HCT116 (cell line): ENCODE measurements at regions not wholly inside any gene's neighbourhood (a gene's known extent, or its start where the extent isn't known, plus 50 kb on each side); places are given as distances from the start of the nearest gene placed in this dataset.

Source experiments
- ATAC-seq: fragments of 200-7000 bp; cut with Tn5 transposase; 2 replicates; pipeline ENCODE4 v1.9.1; 2020; ENCODE audit warnings: mild to moderate bottlenecking, moderate library complexity
- BruUV-seq: library from RNA; stranded (reverse); fragments of 400-500 nt; replicated peaks from 2 replicates; lab custom pipeline; 2021; lab: Mats Ljungman, UMichigan
- CTCF ChIA-PET: fragments of 300-600 bp; sonication (Branson Sonifier 250); formaldehyde crosslinking; loops from one replicate; lab custom pipeline; 2021; ENCODE audit warnings: antibody characterized with exemption; lab: Charles Lee
- POLR2A ChIA-PET: fragments of 300-600, 350-600 bp; sonication (Branson Sonifier 250); formaldehyde crosslinking; loops from one replicate; lab custom pipeline; 2021; ENCODE audit warnings: antibody characterized with exemption; lab: Charles Lee
- RAD21 ChIA-PET, 2 experiments: fragments of 300-600 bp; sonication (Branson Sonifier 250); formaldehyde crosslinking; loops; one replicate each; lab custom pipeline; 2023; ENCODE audit warnings: low total read pairs in 2 of 2; ENCODE audit not compliant: uncharacterized antibody in 2 of 2, unreplicated experiment in 2 of 2, low non-redundant PET in 1 of 2; lab: Charles Lee
- DNase-seq: peaks from one replicate; pipeline ENCODE4 v3.0.0-alpha.2; 2010; ENCODE audit warnings: low read depth, low spot score
- H2AFZ ChIP-seq: fragments of 200-600 bp; shearing (Covaris generic), sonication (generic); 2 replicates; pipeline ENCODE4 v1.6.1; 2017; ENCODE audit warnings: low read depth, mixed run types, mixed read lengths, antibody characterized with exemption, low read length; ENCODE audit not compliant: poor library complexity, severe bottlenecking
- H3K27ac ChIP-seq: 2 replicates; pipeline ENCODE4 v1.5.1; 2012; ENCODE audit warnings: low read depth, low read length
- H3K27me3 ChIP-seq: fragments of 200-600 bp; sonication (generic); 2 replicates; pipeline ENCODE4 v1.6.1; 2016; ENCODE audit warnings: mixed run types, low read length, mixed read lengths; ENCODE audit not compliant: insufficient read depth
- H3K36me3 ChIP-seq, 2 experiments: fragments of 200-500 bp in 1 of 2; fragments of 200-600 bp in 1 of 2; sonication (Bioruptor generic) in 1 of 2; sonication (generic) in 1 of 2; 2 replicates each; pipeline versions ENCODE4 v1.5.1 to v1.6.1; 2014 to 2016; ENCODE audit warnings: low read length in 2 of 2, inconsistent platforms in 1 of 2, mixed read lengths in 1 of 2, mixed run types in 1 of 2; ENCODE audit not compliant: insufficient read depth in 2 of 2, control insufficient read depth in 1 of 2
- H3K4me1 ChIP-seq, 2 experiments: fragments of 200-600 bp in 1 of 2; sonication (generic) in 1 of 2; 2 replicates each; pipeline versions ENCODE4 v1.5.1 to v1.6.1; 2012 to 2017; ENCODE audit warnings: low read length in 2 of 2, inconsistent platforms in 1 of 2, mild to moderate bottlenecking in 1 of 2, mixed read lengths in 1 of 2, mixed run types in 1 of 2, moderate library complexity in 1 of 2; ENCODE audit not compliant: insufficient read depth in 2 of 2, control insufficient read depth in 1 of 2
- H3K4me2 ChIP-seq: fragments of 200-600 bp; sonication (generic); 2 replicates; pipeline ENCODE4 v1.6.1; 2017; ENCODE audit warnings: mixed run types, low read length, mixed read lengths
- H3K4me3 ChIP-seq, 2 experiments: fragments of 200-600 bp in 1 of 2; sonication (generic) in 1 of 2; replicated peaks in 1 of 2; 2 replicates each; pipeline ENCODE4 v1.5.1; 2011 to 2016; ENCODE audit warnings: low read length in 2 of 2, control low read depth in 1 of 2, low read depth in 1 of 2, mild to moderate bottlenecking in 1 of 2, mixed read lengths in 1 of 2, mixed run types in 1 of 2
- H3K79me2 ChIP-seq: fragments of 200-600 bp; sonication (generic); 2 replicates; pipeline ENCODE4 v1.6.1; 2017; ENCODE audit warnings: mild to moderate bottlenecking, mixed run types, low read length, moderate library complexity, mixed read lengths; ENCODE audit not compliant: insufficient read depth
- H3K9ac ChIP-seq: fragments of 200-600 bp; sonication (generic); 2 replicates; pipeline ENCODE4 v1.6.1; 2016; ENCODE audit warnings: low read length, mixed read lengths
- H3K9me2 ChIP-seq: fragments of 200-600 bp; sonication (generic), shearing (Covaris generic); 2 replicates; pipeline ENCODE4 v1.6.1; 2017; ENCODE audit warnings: mixed run types, mild to moderate bottlenecking, moderate library complexity; ENCODE audit not compliant: insufficient read depth
- H3K9me3 ChIP-seq, 2 experiments: fragments of 200-500 bp in 1 of 2; fragments of 200-600 bp in 1 of 2; sonication (Bioruptor generic) in 1 of 2; sonication (generic) in 1 of 2; 2 replicates each; pipeline ENCODE4 v1.6.1; 2014 to 2017; ENCODE audit warnings: low read length in 2 of 2, mixed read lengths in 2 of 2, inconsistent platforms in 1 of 2, low read depth in 1 of 2, mild to moderate bottlenecking in 1 of 2, mixed run types in 1 of 2, moderate library complexity in 1 of 2; ENCODE audit not compliant: control insufficient read depth in 1 of 2, insufficient read depth in 1 of 2
- H4K20me1 ChIP-seq: fragments of 200-600 bp; sonication (generic), shearing (Covaris generic); 2 replicates; pipeline ENCODE4 v1.6.1; 2017; ENCODE audit warnings: mixed run types, mild to moderate bottlenecking, moderate library complexity; ENCODE audit not compliant: insufficient read depth
- ATF3 ChIP-seq: IDR thresholded peaks from 2 replicates; pipeline ENCODE4 v1.6.1; 2012
- CBX3 ChIP-seq: IDR thresholded peaks from 2 replicates; pipeline ENCODE4 v1.6.1; 2012; ENCODE audit warnings: low read depth
- CEBPB ChIP-seq: IDR thresholded peaks from 2 replicates; pipeline ENCODE4 v1.6.1; 2012; ENCODE audit warnings: low read depth
- EGR1 ChIP-seq: IDR thresholded peaks from 2 replicates; pipeline ENCODE4 v1.6.1; 2012; ENCODE audit warnings: low read depth
- ELF1 ChIP-seq: IDR thresholded peaks from 2 replicates; pipeline ENCODE4 v1.6.1; 2012; ENCODE audit warnings: low read depth, borderline replicate concordance
- EZH2 ChIP-seq: fragments of 200-600 bp; sonication (generic); IDR thresholded peaks from 2 replicates; pipeline ENCODE4 v1.6.1; 2017; ENCODE audit warnings: antibody characterized with exemption, mixed run types
- JUND ChIP-seq: IDR thresholded peaks from 2 replicates; pipeline ENCODE4 v1.6.1; 2012
- MAX ChIP-seq: IDR thresholded peaks from 2 replicates; pipeline ENCODE4 v1.6.1; 2012
- POLR2A ChIP-seq: IDR thresholded peaks from 2 replicates; pipeline ENCODE4 v1.7.0; 2011; ENCODE audit warnings: borderline replicate concordance; ENCODE audit not compliant: insufficient read depth, insufficient read length; ENCODE audit errors: extremely low read depth
- POLR2AphosphoS5 ChIP-seq: IDR thresholded peaks from 2 replicates; pipeline ENCODE4 v1.6.1; 2011; ENCODE audit warnings: mild to moderate bottlenecking, low read depth, low read length, moderate library complexity
- RAD21 ChIP-seq: IDR thresholded peaks from 2 replicates; pipeline ENCODE4 v1.6.1; 2012; ENCODE audit warnings: low read depth, mild to moderate bottlenecking
- SP1 ChIP-seq: IDR thresholded peaks from 2 replicates; pipeline ENCODE4 v1.6.1; 2012; ENCODE audit warnings: low read depth
- YY1 ChIP-seq: IDR thresholded peaks from 2 replicates; pipeline ENCODE4 v1.6.1; 2011; ENCODE audit warnings: low read length, low read depth, moderate library complexity, mild to moderate bottlenecking; ENCODE audit not compliant: insufficient replicate concordance; ENCODE audit errors: extremely low read depth
- ZBTB33 ChIP-seq: IDR thresholded peaks from 2 replicates; pipeline ENCODE4 v1.6.1; 2011; ENCODE audit warnings: mild to moderate bottlenecking, low read length, moderate library complexity; ENCODE audit not compliant: insufficient replicate concordance; ENCODE audit errors: extremely low read depth
- intact Hi-C: fragments of 100-400 bp; cut with micrococcal nuclease; formaldehyde crosslinking; loops from 2 replicates; pipeline ENCODE4 v1.10.0; 2022

- no TSS peak for BruUV-seq
- H3K27ac ChIP-seq, result no peak overlapping the region
- H3K4me3 ChIP-seq, result no peak overlapping the region
- no peaks in the 10 kb centered on the region for H3K36me3 ChIP-seq
- no peak overlapping the region for H3K4me2 ChIP-seq
- no peak overlapping the region for H2AFZ ChIP-seq
- no peaks in the 10 kb centered on the region for H3K9me3 ChIP-seq
- no peak overlapping the region for H3K9ac ChIP-seq
- ChIA-PET CTCF (no interaction called here), POLR2A (no interaction called here), RAD21 (no interaction called here)
- H3K4me1 ChIP-seq, result no peaks in the 10 kb centered on the region
- DNase-seq, result no peak
- H3K9me2 ChIP-seq, result no peaks in the 10 kb centered on the region
- intact Hi-C loops, result no loop called here
- no peak for TF ChIP-seq POLR2AphosphoS5
- TF ChIP-seq ELF1, result no peak
- no peak for TF ChIP-seq EZH2
- TF ChIP-seq CBX3, result no peak
- TF ChIP-seq POLR2A, result no peak
- TF ChIP-seq CEBPB, result no peak
- TF ChIP-seq EGR1, result no peak
- no peak for TF ChIP-seq JUND
- TF ChIP-seq ZBTB33, result no peak
- no peak for TF ChIP-seq SP1
- TF ChIP-seq RAD21, result no peak
- TF ChIP-seq ATF3, result no peak
- TF ChIP-seq YY1, result no peak
- TF ChIP-seq MAX, result no peak
- H3K79me2 ChIP-seq, result no peaks in the 10 kb centered on the region
- no peaks in the 10 kb centered on the region for H4K20me1 ChIP-seq
- no peak for ATAC-seq
- no peaks in the 10 kb centered on the region for H3K27me3 ChIP-seq
Measured at GRCh38 chr2:225337183-225337582, 62.3 kb upstream of the NYAP2 start.
